ENCODE measurements at regions not wholly inside any gene's neighbourhood (a gene's known extent, or its start where the extent isn't known, plus 50 kb on each side); places are given as distances from the start of the nearest gene placed in this dataset.
"Not testable (repeated sequence)": the region's sequence is repeated elsewhere in the genome, so short reads cannot be mapped to it uniquely, and the experiment has no call there.

- DNase-seq = not testable (repeated sequence)
These were observed 1191.2 kb downstream of the TMEM121 start for GRCh38 chr14:106717544-106717943.

GRCh38 chr14:106719880-106720279, 1193.5 kb downstream of the TMEM121 start:
- not testable (repeated sequence) for DNase-seq

GRCh38 chr14:106721926-106722325, 1195.5 kb downstream of the TMEM121 start:
- DNase-seq = not testable (repeated sequence)

- DNase-seq = not testable (repeated sequence)
These were observed 1196.7 kb downstream of the TMEM121 start for GRCh38 chr14:106722813-106723687.

GRCh38 chr14:106727962-106728361, 1201.6 kb downstream of the TMEM121 start:
- not testable (repeated sequence) for DNase-seq

- DNase-seq = no peak
These were observed 1202.2 kb downstream of the TMEM121 start for GRCh38 chr14:106728611-106729010.

- no peak for DNase-seq
These were observed 1203.2 kb downstream of the TMEM121 start for GRCh38 chr14:106729551-106729950.

GRCh38 chr14:106733771-106734170, 1207.4 kb downstream of the TMEM121 start:
- no peak for DNase-seq

- DNase-seq = no peak
These were observed 1210.6 kb downstream of the TMEM121 start for GRCh38 chr14:106737021-106737420.

GRCh38 chr14:106738075-106738474, 1211.7 kb downstream of the TMEM121 start:
- no peak for DNase-seq

- not testable (repeated sequence) for DNase-seq
These were observed 1212.3 kb downstream of the TMEM121 start for GRCh38 chr14:106738598-106739258.

GRCh38 chr14:106741086-106741827, 1214.9 kb downstream of the TMEM121 start:
- DNase-seq = not testable (repeated sequence)

GRCh38 chr14:106745016-106745767, 1218.8 kb downstream of the TMEM121 start:
- not testable (repeated sequence) for DNase-seq

GRCh38 chr14:106750089-106750488, 1223.7 kb downstream of the TMEM121 start:
- not testable (repeated sequence) for DNase-seq

GRCh38 chr14:106753751-106754150, 1227.4 kb downstream of the TMEM121 start:
- not testable (repeated sequence) for DNase-seq

- DNase-seq = not testable (repeated sequence)
These were observed 1231.1 kb downstream of the TMEM121 start for GRCh38 chr14:106757444-106757843.

- not testable (repeated sequence) for DNase-seq
These were observed 1235.8 kb downstream of the TMEM121 start for GRCh38 chr14:106761886-106762816.

- DNase-seq = not testable (repeated sequence)
These were observed 1238.6 kb downstream of the TMEM121 start for GRCh38 chr14:106764968-106765369.

GRCh38 chr14:106766145-106766544, 1239.8 kb downstream of the TMEM121 start:
- no peak for DNase-seq

GRCh38 chr14:106766551-106767277, 1240.3 kb downstream of the TMEM121 start:
- peak; percentile 37 for DNase-seq
